HG02885 (cell line): ENCODE measurements at regions not wholly inside any gene's neighbourhood (a gene's known extent, or its start where the extent isn't known, plus 50 kb on each side); places are given as distances from the start of the nearest gene placed in this dataset.

Source experiments
- ATAC-seq: cut with Tn5 transposase; IDR thresholded peaks from one replicate; pipeline ENCODE4 v1.9.1; 2021; ENCODE audit warnings: mild to moderate bottlenecking; ENCODE audit not compliant: unreplicated experiment, poor library complexity

DNA sequence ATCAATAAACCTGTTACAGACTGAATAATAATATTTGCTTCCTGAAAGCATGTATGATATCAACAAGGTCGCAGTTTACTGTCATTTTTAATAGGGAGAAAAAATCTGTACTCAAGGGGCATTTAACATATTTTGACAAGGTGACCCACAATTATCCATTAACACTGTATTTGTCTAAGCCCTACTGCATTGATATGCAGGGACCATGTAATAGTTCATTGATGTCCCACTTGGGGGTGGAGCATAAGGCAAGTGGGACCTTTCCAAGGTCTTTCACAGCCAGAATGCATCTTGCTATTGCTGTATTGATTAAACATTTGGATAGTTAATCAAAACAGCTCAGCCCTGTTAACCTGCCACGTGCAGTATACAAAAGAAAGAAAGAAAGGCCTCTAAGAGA is 502.0 kb downstream of the NR2F1-AS1 start:
- no peak for ATAC-seq

- ATAC-seq: peak; percentile 82
These were observed 502.7 kb downstream of the NR2F1-AS1 start for GRCh38 chr5:93078082-93079038.

GRCh38 chr5:93076566-93076965 is 504.5 kb downstream of the NR2F1-AS1 start:
- ATAC-seq: no peak

DNA sequence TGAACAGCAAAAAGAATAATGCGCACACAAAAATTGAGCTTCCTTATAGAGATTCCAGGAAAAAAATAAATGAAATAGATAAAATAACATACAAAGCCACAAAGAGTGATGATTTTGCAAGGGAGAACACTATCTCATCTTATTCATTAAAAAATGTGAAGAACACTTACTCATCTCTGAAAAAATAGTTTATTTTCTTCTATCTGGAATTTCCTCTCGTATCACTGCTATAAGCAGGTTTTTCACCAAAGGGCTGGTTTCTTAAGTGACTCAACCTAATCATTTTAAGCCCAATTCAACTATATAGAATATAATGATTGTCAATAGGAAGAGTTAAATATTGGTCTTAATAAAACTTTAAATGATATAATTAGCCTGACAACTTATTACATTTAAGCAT is 504.9 kb downstream of the NR2F1-AS1 start:
- ATAC-seq: no peak

- ATAC-seq: no peak
These were observed 507.5 kb downstream of the NR2F1-AS1 start for GRCh38 chr5:93073547-93073946.

GRCh38 chr5:93072831-93073459 is 508.1 kb downstream of the NR2F1-AS1 start:
- ATAC-seq: no peak

DNA sequence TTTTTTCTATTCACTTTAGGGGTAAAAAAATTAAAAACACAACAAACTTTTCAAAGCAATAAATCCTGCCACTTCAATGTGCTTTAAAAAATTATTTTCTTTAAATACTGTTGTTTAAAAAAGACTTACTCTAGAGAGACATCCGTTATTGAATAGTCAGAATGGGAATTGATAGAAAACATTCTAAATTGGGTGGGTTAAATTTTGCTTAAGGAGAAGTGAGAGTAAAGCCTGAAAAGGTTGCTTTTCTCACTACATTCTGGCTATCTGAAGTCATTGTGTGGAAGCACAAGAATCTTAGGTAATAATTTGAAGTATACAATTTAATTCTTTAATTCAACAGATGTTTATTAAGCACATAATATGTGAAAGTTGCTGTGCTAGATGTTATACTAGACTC is 509.3 kb downstream of the NR2F1-AS1 start:
- ATAC-seq: peak; percentile 83

DNA sequence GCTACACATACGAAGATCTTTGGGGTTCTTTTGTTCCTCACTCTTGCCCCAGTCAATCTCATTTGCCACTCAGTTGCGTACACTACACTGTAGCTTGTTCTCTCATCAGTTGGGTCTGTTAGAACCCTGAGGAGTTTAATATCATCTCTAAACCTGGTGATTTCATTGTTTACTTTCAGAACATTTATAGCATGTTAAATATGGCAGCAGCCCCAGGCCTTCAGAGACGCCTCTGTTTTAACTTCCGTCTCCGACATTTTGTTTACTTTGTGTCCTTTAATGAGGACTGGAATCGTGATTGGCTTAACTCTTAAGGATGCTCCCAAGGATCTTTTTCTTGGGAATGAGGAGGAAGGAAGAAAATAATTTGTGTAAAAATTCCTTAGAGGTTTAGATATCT is 510.1 kb downstream of the NR2F1-AS1 start:
- ATAC-seq: no peak

DNA sequence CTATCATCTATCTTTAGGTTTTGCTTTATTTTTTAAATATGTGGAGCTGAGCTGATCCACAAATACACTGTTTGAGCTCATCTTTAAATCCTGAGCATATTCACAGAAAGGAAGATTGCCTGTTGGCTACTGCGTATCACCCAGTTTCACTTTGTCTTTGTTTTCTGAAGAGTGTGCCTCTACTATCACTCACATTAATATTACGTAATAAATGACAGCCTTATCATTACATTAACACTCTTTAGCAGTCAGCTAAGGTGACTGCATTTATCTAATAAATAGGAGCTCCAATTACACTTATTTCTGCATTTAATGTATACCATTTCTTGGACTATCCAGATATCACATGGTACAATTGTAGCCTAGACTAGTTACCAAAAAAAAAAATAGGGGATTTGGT is 511.7 kb downstream of the NR2F1-AS1 start:
- no peak for ATAC-seq

GRCh38 chr5:93062548-93062947 is 518.5 kb downstream of the NR2F1-AS1 start:
- ATAC-seq: no peak

DNA sequence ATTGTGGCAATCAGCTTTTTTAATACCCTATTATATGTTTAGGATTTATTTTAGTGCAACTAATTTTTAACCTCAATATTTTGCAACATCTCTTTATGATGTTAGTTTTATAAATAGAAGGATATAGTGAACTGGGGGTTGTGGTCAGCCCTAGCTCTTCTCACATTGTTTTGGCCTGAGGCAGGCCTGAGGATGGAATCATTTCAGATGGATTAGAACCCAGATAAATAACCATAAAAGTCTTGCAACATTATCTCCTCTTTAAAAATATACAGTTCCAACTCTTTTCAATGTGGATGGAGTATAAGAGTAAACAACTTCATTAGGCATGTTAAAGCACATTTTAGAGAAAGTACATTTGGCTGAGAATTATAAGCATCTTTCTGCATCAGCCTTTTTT is 522.7 kb downstream of the NR2F1-AS1 start:
- ATAC-seq: no peak

DNA sequence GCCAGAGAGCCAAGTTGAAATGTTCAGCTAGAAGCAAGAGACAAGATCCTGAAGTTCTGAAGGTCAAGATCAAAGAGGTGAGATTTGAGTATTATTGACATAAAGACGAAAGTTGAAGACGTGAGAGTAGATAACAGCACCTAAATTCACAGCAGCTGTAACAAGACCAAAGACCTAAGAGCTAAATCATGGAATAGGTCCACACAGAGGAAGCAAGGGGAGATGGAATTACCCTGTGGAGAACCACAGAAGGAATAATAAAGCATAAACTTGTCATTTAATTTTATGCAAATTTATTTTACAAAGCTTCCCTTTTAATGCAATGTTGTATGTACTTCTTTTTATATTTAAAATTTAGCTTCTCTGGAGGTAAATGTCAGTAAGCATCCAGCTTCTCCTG is 523.7 kb downstream of the NR2F1-AS1 start:
- ATAC-seq: no peak

DNA sequence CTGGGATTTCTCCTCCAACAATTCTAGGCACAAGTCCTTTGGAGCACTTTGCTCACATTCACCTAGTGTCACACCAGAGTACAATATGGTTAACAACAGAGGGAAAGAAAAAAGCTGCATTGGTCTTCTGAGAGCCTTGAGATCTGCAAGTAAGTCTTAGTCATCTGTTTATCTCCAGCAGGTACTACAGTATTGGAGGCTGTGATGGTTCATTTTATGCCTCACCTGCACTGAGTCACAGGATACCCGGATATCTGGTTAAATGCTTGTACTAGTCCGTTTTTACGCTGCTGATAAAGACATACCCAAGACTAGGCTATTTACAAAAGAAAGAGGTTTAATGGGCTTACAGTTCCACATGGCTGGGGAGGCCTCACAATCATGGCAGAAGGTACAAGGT is 525.0 kb downstream of the NR2F1-AS1 start:
- ATAC-seq: no peak

GRCh38 chr5:93055561-93055960 is 525.5 kb downstream of the NR2F1-AS1 start:
- no peak for ATAC-seq

GRCh38 chr5:93054424-93055163 is 526.4 kb downstream of the NR2F1-AS1 start:
- ATAC-seq: no peak

- no peak for ATAC-seq
These were observed 527.2 kb downstream of the NR2F1-AS1 start for GRCh38 chr5:93053825-93054224.

DNA sequence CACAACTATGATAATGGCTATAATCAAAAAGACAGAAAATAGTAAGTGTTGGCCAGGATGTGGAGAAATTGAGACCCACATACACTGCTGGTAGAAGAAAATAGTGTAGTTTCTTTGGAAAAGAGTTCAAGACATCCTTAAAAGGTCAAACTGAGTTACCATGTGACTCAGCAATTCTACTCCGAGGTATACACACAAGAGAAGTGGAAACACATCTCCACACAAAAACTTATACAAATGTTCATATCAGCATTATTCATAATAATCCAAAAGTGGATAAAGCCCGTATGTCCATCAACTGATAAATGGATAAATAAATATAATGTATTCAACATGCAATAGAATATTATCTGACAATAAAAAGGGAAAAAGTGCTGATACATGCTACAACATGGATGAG is 532.2 kb downstream of the NR2F1-AS1 start:
- ATAC-seq: no peak

GRCh38 chr5:93044859-93045666 is 536.0 kb downstream of the NR2F1-AS1 start:
- ATAC-seq: peak; percentile 73

DNA sequence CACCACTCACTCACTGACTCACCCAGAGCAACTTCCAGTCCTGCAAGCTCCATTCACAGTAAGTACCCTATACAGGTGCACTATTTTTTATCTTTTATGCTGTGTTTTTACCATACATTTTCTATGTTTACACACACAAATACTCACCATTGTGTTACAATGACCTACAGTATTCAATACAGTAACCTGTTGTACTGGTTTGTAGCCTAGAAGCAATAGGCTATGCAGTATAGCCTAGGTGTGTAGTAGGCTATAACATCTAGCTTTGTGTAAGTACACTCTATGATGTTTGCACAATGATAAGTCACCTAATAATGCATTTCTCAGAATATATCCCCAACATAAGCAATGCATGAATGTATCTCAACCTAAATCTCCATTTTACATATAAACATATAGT is 541.1 kb downstream of the NR2F1-AS1 start:
- ATAC-seq: no peak
